GM18499 (cell line): ENCODE measurements at regions not wholly inside any gene's neighbourhood (a gene's known extent, or its start where the extent isn't known, plus 50 kb on each side); places are given as distances from the start of the nearest gene placed in this dataset.
"Not testable (repeated sequence)": the region's sequence is repeated elsewhere in the genome, so short reads cannot be mapped to it uniquely, and the experiment has no call there.

ENCODE experiments used
- ATAC-seq: cut with Tn5 transposase; IDR thresholded peaks from one replicate; pipeline ENCODE4 v1.9.1; 2021; ENCODE audit warnings: moderate number of reproducible peaks; ENCODE audit not compliant: insufficient read depth, unreplicated experiment

DNA sequence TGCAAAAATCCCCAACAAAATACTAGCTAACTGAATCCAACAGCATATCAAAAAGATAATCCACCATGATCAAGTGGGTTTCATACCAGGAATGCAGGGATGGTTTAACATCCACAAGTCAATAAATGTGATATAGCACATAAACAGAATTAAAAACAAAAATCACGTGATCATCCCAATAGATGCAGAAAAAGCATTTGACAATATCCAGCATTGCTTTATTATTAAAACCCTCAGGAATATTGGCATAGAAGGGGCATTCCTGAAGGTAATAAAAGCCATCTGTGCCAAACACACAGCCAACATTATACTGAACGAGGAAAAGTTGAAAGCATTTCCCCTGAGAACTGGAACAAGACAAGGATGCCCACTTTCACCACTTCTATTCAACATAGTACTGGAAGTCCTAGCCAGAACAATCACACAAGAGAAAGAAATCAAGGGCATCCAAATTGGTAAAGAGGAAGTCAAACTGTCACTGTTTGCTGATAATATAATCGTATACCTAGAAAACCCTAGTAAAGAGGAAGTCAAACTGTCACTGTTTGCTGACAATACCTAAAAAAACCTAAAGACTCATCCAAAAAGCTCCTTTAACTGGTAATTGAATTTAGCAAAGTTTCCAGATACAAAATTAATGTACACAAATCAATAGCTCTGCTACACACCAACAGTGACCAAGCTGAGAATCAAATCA is 109.8 kb downstream of the RNASET2 start:
- not testable (repeated sequence) for ATAC-seq

- ATAC-seq, result no peak
Measured at GRCh38 chr6:166842607-166843006, 113.7 kb downstream of the RNASET2 start.

- no peak for ATAC-seq
Measured at GRCh38 chr6:166841216-166841615, 115.1 kb downstream of the RNASET2 start.

DNA sequence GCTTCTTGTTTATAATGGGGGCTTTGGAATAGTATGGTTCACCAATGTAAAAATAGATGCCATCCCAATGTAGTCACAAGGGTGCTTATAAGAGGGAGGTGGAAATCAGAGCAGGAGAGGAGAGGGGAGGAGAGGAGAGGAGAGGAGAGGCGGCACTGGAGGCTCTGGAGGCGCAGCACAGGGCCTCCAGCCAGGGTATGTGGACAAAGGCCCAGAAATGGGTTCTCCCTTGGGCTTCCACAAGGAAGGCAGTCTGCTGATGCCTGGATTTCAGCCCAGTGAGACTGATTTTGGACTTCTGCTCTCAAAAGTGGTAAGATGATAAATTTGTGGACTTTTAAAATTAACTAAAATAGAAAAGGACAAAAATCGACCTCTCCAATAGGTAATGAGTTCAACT is 116.8 kb downstream of the RNASET2 start:
- no peak for ATAC-seq

GRCh38 chr6:166838987-166839386 is 117.4 kb downstream of the RNASET2 start:
- ATAC-seq, result no peak

- no peak for ATAC-seq
Measured at GRCh38 chr6:166836785-166837718, 119.3 kb downstream of the RNASET2 start.

DNA sequence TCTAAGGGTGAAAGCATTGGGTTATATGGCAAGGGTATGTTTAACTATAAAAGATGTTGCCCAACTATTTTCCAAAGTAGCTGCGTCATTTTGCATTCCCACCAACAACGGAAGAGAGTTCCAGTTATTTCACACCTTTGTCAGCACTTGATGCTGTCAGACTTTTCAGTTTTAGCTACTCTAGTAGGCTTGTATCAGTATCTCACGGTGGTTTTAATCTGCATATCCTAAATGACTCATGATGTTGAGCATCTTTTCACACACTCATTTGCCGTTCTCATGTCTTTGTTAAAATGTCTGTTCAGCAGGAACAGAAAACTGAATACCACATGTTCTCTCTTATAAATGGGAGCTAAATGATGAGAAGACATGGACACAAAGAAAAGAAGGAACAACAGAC is 122.3 kb downstream of the RNASET2 start:
- ATAC-seq, result no peak

DNA sequence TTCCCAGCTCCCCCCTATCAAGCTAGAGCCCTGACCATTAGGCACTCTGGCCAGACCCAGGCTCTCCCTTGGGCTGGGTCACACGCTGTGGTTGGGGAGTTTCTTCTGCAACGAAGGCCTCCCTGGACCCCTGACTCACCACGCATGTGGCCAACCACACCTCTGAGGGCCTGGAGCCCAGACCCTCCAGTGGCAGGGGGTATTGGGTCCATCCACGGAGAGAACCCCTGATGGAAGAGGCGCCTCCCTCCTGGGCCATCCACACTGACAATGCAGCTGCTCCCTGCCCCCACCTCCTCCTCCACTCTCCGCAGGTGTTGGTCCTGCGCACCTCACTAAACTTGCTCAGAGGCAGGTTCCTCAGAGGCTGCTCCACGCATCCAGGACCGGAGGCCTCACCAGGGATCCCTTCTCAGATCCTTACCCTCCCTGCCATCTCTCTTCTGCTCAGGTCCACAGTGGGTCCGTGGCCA is 125.4 kb downstream of the RNASET2 start:
- no peak for ATAC-seq

- ATAC-seq, result peak; percentile 95
Measured at GRCh38 chr6:166830185-166830890, 126.0 kb downstream of the RNASET2 start.

DNA sequence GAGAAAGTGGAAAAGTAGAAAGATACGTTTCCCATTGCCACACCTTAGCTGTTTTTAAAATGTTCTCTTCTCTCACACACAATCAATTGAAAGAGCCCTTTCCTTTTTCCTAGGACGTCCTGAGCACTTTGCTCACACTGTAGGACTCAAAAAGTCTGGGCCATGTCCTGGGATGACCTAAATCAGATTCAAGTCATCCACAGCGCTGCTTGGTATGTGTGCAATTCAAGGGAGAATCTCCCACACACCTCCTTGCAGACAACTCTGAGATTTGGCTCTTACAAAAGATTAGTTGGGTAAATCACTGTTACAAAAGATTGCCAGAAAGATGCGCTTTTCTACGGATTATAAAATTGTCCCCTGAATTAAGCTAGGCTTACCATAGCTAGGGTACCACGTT is 130.1 kb downstream of the RNASET2 start:
- ATAC-seq, result no peak

DNA sequence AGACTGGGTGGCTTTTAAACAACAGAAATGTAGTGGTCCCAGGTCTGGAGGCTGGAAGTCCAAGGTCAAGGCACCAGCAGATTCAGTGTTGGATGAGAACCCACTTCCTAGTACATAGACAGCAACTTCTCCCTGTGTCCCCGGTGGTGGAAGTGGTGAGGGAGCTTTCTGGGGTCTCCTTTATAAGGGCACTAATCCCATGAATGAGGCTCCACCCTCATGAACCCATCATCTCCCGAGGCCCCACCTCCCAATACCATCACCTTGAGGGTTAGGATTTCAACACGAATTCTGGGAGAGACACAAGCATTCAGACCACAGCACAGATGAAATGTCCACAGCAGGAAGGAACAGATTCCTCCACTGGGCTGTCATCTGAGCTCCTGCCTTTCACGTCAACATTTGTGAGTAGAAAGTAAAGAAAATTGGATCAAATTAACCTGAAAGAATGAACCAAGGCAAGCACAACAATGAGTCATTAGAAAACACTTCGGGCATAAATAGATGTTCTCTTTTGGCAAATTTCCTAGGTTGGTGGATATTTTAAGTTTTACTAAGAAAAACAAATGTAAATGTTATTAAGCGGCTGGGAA is 130.7 kb downstream of the RNASET2 start:
- ATAC-seq, result no peak

DNA sequence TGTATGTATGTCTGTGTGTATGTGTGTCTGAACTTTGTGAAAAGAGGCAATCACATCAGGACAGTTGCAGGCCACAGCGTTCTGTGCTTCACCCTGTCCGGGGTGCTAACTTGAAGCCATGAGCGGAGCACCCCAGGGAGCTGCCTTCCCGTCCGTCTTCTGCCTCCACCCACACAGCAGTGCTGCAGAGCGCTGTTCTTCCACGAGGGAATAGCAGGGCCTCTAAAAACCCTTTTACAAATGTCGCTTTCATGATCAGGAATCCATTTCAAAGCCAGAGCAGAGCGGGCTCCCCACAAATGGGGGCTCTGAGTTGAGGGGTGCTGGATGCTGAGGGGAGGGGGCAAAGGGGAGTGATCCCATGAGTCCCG is 131.5 kb downstream of the RNASET2 start:
- ATAC-seq, result no peak

DNA sequence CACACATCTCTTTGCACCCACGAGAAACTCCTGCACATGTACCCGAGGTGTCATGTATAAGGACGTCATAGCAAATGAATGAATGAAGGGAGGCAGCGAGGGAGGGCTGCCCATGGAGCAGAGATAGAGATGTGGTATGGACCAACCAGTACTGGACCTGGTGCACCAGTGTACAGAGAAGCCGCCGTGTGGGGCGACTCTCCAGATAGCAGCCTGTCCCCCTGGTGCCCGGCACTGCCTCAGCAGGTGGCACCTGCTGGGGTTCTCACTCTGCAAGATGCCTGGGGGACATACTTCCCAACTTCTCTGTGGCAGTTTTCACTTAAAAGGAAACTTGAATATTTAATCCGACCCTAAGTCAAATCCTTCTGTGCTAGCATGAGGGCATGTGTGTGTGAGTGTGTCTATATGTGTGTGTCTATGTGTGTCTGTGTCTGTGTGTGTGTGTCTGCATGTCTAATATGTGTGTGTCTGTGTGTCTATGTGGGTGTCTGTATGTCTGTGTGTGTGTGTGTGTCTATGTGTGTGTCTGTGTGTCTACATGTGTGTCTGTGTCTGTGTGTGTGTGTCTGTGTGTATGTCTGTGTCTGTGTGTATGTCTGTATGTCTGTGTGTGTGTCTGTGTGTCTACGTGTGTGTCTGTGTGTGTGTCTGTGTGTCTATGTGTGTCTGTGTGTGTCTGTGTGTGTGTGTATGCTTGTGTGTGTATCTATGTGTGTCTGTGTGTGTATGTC is 132.0 kb downstream of the RNASET2 start:
- ATAC-seq, result no peak

GRCh38 chr6:166822609-166823008 is 133.7 kb downstream of the RNASET2 start:
- ATAC-seq, result no peak

GRCh38 chr6:166820483-166820882 is 135.9 kb downstream of the RNASET2 start:
- no peak for ATAC-seq

- no peak for ATAC-seq
Measured at GRCh38 chr6:166820070-166820469, 136.3 kb downstream of the RNASET2 start.

DNA sequence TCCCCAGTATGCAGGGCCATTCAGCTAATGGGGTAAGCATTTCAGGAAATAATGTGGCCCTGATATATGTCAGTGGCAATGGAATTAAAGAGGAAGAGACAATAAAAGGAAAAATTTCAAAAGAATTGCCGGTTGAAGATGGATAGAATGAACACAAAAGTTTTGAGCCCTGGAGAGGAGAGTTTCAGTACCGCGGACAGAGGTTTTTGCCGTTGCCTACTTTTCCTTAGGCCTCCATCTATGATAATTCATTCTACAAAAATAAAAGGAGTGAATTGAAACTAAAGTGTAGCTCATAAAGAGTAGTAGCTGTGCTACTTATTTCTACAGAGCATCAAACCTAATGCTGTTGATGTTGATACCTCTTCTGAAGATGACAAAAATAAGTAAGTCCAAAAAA is 140.7 kb downstream of the RNASET2 start:
- no peak for ATAC-seq

- ATAC-seq, result no peak
Measured at GRCh38 chr6:166814390-166814789, 142.0 kb downstream of the RNASET2 start.

DNA sequence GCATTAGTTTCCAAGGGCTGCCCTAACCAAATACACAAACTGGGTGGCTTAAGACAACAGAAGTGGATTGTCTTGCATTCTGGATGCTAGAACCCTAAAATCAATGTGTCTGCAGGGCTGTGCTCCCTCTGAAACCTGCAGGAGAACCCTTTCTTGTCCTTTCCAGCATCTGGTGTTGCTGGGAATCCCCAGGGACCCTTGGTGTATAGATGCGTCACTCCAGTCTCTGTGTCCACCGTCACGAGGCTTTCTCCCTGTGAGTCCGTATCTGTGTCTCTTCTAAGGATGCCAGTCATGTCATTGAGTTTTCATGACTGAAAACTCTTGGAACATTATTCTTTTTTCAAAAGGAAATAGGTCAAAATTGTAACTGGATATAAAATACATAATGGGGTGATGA is 142.9 kb downstream of the RNASET2 start:
- ATAC-seq, result no peak

DNA sequence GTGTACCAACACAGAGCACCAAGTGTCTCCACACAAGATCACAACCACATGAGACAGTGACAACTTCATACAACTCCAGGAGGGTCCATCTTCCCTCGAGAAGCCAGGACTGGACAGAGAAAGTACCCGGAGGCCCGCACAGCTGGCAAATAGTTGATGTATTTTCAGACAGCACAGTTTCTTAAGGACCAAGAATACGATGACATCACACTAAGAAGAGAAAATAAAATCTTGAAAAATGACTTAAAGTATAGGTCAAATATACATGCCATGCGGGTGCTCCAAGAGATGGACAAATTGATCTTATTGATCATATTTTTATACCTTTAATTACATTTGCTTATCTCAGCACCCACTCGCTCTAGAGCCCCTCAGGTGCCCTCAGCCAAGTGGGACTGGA is 145.5 kb downstream of the RNASET2 start:
- no peak for ATAC-seq
